Karpas-422 (cell line): ENCODE measurements at regions not wholly inside any gene's neighbourhood (a gene's known extent, or its start where the extent isn't known, plus 50 kb on each side); places are given as distances from the start of the nearest gene placed in this dataset.
"Not testable (repeated sequence)": the region's sequence is repeated elsewhere in the genome, so short reads cannot be mapped to it uniquely, and the experiment has no call there.

ENCODE experiments used
- DNase-seq: peaks from one replicate; pipeline ENCODE4 v3.0.0-alpha.2; 2015
- H2AFZ ChIP-seq: fragments of 200-600 bp; sonication (generic); 2 replicates; pipeline ENCODE4 v1.6.1; 2014; ENCODE audit warnings: antibody characterized with exemption, low read length, mixed read lengths
- H3K27ac ChIP-seq: fragments of 200-600 bp; sonication (generic); 2 replicates; pipeline ENCODE4 v1.5.1; 2014; ENCODE audit warnings: mild to moderate bottlenecking, low read length, moderate library complexity
- H3K27me3 ChIP-seq: fragments of 200-600 bp; sonication (generic); 2 replicates; pipeline ENCODE4 v1.6.1; 2014; ENCODE audit warnings: low read length, mixed read lengths
- H3K36me3 ChIP-seq: fragments of 200-600 bp; sonication (generic); 2 replicates; pipeline ENCODE4 v1.6.1; 2014; ENCODE audit warnings: low read length, mixed read lengths; ENCODE audit not compliant: insufficient read depth
- H3K4me1 ChIP-seq: fragments of 200-600 bp; sonication (generic); 2 replicates; pipeline ENCODE4 v1.6.1; 2014; ENCODE audit warnings: mild to moderate bottlenecking, low read length, mixed read lengths
- H3K4me2 ChIP-seq: fragments of 200-600 bp; sonication (generic); 2 replicates; pipeline ENCODE4 v1.6.1; 2014; ENCODE audit warnings: low read length, low read depth, mild to moderate bottlenecking; ENCODE audit not compliant: poor library complexity, severe bottlenecking
- H3K4me3 ChIP-seq: fragments of 200-600 bp; sonication (generic); 2 replicates; pipeline ENCODE4 v1.5.1; 2014; ENCODE audit warnings: mild to moderate bottlenecking, antibody characterized with exemption, low read length, mixed read lengths
- H3K79me2 ChIP-seq: fragments of 200-600 bp; sonication (generic); 2 replicates; pipeline ENCODE4 v1.6.1; 2014; ENCODE audit warnings: mild to moderate bottlenecking, low read length, mixed read lengths
- H3K9ac ChIP-seq: fragments of 200-600 bp; sonication (generic); 2 replicates; pipeline ENCODE4 v1.6.0; 2014; ENCODE audit warnings: low read length
- H3K9me2 ChIP-seq: fragments of 200-600 bp; sonication (generic), shearing (Covaris generic); replicated peaks from 2 replicates; pipeline ENCODE4 v1.6.0; 2014; ENCODE audit warnings: mild to moderate bottlenecking, low read length, moderate library complexity; ENCODE audit not compliant: insufficient read depth
- H3K9me3 ChIP-seq: fragments of 300-700, 200-600 bp; sonication (generic); 2 replicates; pipeline ENCODE4 v1.6.1; 2014; ENCODE audit warnings: low read length, mixed read lengths
- H4K20me1 ChIP-seq: fragments of 200-600 bp; sonication (generic); 2 replicates; pipeline ENCODE4 v1.6.1; 2014; ENCODE audit warnings: mild to moderate bottlenecking, antibody characterized with exemption, low read length, low read depth; ENCODE audit not compliant: insufficient read depth

GRCh38 chr20:52305024-52305645 is 113.6 kb upstream of the ZFP64 start:
- Histone ChIP-seq H3K36me3 (no peaks in the 10 kb centered on the region), H3K9me3 (no peaks in the 10 kb centered on the region), H3K9ac (no peak overlapping the region), H3K4me3 (no peak overlapping the region), H3K9me2 (no peaks in the 10 kb centered on the region), H3K4me1 (no peaks in the 10 kb centered on the region), H4K20me1 (no peaks in the 10 kb centered on the region), H3K27me3 (no peaks in the 10 kb centered on the region), H3K4me2 (no peak overlapping the region), H3K27ac (no peak overlapping the region), H2AFZ (no peak overlapping the region), H3K79me2 (no peaks in the 10 kb centered on the region)
- no peak for DNase-seq

GRCh38 chr20:52303281-52303950 is 111.8 kb upstream of the ZFP64 start:
- Histone ChIP-seq H3K27ac (no peak overlapping the region), H3K4me1 (no peaks in the 10 kb centered on the region), H2AFZ (no peak overlapping the region), H3K27me3 (no peaks in the 10 kb centered on the region), H4K20me1 (no peaks in the 10 kb centered on the region), H3K9me2 (no peaks in the 10 kb centered on the region), H3K4me2 (no peak overlapping the region), H3K9me3 (no peaks in the 10 kb centered on the region), H3K9ac (no peak overlapping the region), H3K4me3 (no peak overlapping the region), H3K36me3 (no peaks in the 10 kb centered on the region), H3K79me2 (no peaks in the 10 kb centered on the region)
- no peak for DNase-seq

- H3K9ac ChIP-seq = no peak overlapping the region
- no peaks in the 10 kb centered on the region for H3K79me2 ChIP-seq
- H3K27ac ChIP-seq = no peak overlapping the region
- no peaks in the 10 kb centered on the region for H3K9me2 ChIP-seq
- no peak overlapping the region for H2AFZ ChIP-seq
- no peaks in the 10 kb centered on the region for H3K9me3 ChIP-seq
- H3K4me2 ChIP-seq = no peak overlapping the region
- no peaks in the 10 kb centered on the region for H3K36me3 ChIP-seq
- H3K4me3 ChIP-seq = no peak overlapping the region
- no peak for DNase-seq
- no peaks in the 10 kb centered on the region for H3K4me1 ChIP-seq
- no peaks in the 10 kb centered on the region for H3K27me3 ChIP-seq
- no peaks in the 10 kb centered on the region for H4K20me1 ChIP-seq
These were observed 111.2 kb upstream of the ZFP64 start for GRCh38 chr20:52302736-52303135.

- not testable (repeated sequence) for H3K9me2 ChIP-seq, H3K27me3 ChIP-seq, H3K4me2 ChIP-seq, H4K20me1 ChIP-seq, H3K36me3 ChIP-seq, H3K4me1 ChIP-seq, H3K79me2 ChIP-seq, H3K9ac ChIP-seq, DNase-seq, H3K4me3 ChIP-seq, H3K27ac ChIP-seq, H2AFZ ChIP-seq, H3K9me3 ChIP-seq
These were observed 110.5 kb upstream of the ZFP64 start for GRCh38 chr20:52302051-52302450.

GRCh38 chr20:52295556-52295955 is 104.0 kb upstream of the ZFP64 start:
- Histone ChIP-seq H3K9me3 (no peaks in the 10 kb centered on the region), H3K36me3 (no peaks in the 10 kb centered on the region), H3K27ac (no peak overlapping the region), H2AFZ (no peak overlapping the region), H4K20me1 (no peaks in the 10 kb centered on the region), H3K9ac (no peak overlapping the region), H3K79me2 (no peaks in the 10 kb centered on the region), H3K27me3 (no peaks in the 10 kb centered on the region), H3K4me2 (no peak overlapping the region), H3K9me2 (no peaks in the 10 kb centered on the region), H3K4me3 (no peak overlapping the region), H3K4me1 (no peaks in the 10 kb centered on the region)
- DNase-seq = no peak

GRCh38 chr20:52294106-52294628 is 102.6 kb upstream of the ZFP64 start:
- no peak overlapping the region for H3K4me2 ChIP-seq
- H2AFZ ChIP-seq = no peak overlapping the region
- H3K9ac ChIP-seq = no peak overlapping the region
- no peaks in the 10 kb centered on the region for H3K9me3 ChIP-seq
- DNase-seq = no peak
- no peaks in the 10 kb centered on the region for H3K9me2 ChIP-seq
- H3K4me3 ChIP-seq = no peak overlapping the region
- no peaks in the 10 kb centered on the region for H3K27me3 ChIP-seq
- no peaks in the 10 kb centered on the region for H3K4me1 ChIP-seq
- no peaks in the 10 kb centered on the region for H3K79me2 ChIP-seq
- H3K36me3 ChIP-seq = no peaks in the 10 kb centered on the region
- H4K20me1 ChIP-seq = no peaks in the 10 kb centered on the region
- H3K27ac ChIP-seq = no peak overlapping the region

GRCh38 chr20:52291109-52291508 is 99.5 kb upstream of the ZFP64 start:
- Histone ChIP-seq H4K20me1 (no peaks in the 10 kb centered on the region), H2AFZ (no peak overlapping the region), H3K4me2 (no peak overlapping the region), H3K9me3 (no peaks in the 10 kb centered on the region), H3K9ac (no peak overlapping the region), H3K4me3 (no peak overlapping the region), H3K9me2 (no peaks in the 10 kb centered on the region), H3K4me1 (no peaks in the 10 kb centered on the region), H3K27ac (no peak overlapping the region), H3K79me2 (no peaks in the 10 kb centered on the region), H3K36me3 (no peaks in the 10 kb centered on the region), H3K27me3 (no peaks in the 10 kb centered on the region; the same call in 1 of the 2 replicates)
- no peak for DNase-seq

- H3K27ac ChIP-seq = no peak overlapping the region
- H2AFZ ChIP-seq = no peak overlapping the region
- no peaks in the 10 kb centered on the region for H4K20me1 ChIP-seq
- no peaks in the 10 kb centered on the region; the same call in 1 of the 2 replicates for H3K27me3 ChIP-seq
- no peaks in the 10 kb centered on the region for H3K79me2 ChIP-seq
- no peaks in the 10 kb centered on the region for H3K4me1 ChIP-seq
- H3K9me3 ChIP-seq = no peaks in the 10 kb centered on the region
- no peak overlapping the region for H3K4me2 ChIP-seq
- H3K36me3 ChIP-seq = no peaks in the 10 kb centered on the region
- no peak overlapping the region for H3K4me3 ChIP-seq
- H3K9ac ChIP-seq = no peak overlapping the region
- DNase-seq = no peak
- H3K9me2 ChIP-seq = no peaks in the 10 kb centered on the region
These were observed 99.0 kb upstream of the ZFP64 start for GRCh38 chr20:52290569-52290968.
